Panc1 (cell line): ENCODE measurements at regions not wholly inside any gene's neighbourhood (a gene's known extent, or its start where the extent isn't known, plus 50 kb on each side); places are given as distances from the start of the nearest gene placed in this dataset.

Experiments used
- CTCF ChIP-seq: fragments of 450-650 bp; IDR thresholded peaks from 2 replicates; pipeline ENCODE4 v1.5.1; 2017; ENCODE audit warnings: mild to moderate bottlenecking
- SIN3A ChIP-seq: IDR thresholded peaks from 2 replicates; pipeline ENCODE4 v1.6.1; 2012; ENCODE audit warnings: low read depth, mild to moderate bottlenecking, low read length, moderate library complexity, borderline replicate concordance; ENCODE audit not compliant: insufficient read depth

DNA sequence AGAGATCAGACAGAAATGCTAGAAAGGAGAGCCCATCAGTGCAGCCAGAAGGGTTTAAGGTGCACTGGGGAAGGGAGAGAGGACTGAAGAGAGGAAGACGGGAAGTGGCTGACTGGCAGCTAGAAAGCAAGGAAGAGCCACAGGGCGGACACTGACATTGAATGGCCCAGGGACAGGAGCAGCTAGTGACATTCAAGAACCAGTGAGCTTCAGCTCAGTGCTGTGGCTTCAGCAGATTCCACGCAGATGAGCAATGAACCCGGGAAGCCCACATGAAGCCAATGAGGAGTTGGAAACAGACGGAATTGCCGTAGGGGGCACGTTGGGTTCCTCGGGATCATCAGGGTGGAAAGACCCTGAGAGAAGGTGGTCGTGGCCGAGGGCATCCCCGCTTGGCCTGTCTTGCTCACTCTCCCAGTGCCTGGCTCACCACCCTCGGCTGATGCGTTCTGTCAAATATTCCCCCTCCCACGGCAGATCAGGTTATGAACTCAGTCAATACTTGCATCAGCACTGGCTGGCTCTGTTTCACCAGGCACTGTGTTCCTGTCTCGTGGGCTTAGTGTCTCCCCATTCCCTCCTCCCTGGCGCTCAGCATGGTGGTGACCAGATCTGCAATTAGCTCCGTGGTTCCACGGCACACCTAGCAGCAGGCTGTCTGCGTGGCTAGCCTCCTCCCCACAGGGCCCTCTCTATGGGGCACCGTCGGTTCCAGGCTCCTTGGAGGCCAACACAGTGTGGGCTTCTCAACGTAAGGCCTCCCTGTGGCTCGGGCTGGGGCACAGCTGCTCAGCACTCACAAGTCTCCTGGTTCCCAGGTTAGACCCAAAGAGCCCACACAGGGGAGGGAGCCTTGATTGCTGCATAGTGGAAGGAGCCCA lies 145.5 kb downstream of the TRIM29 start:
- TF ChIP-seq SIN3A (no peak), CTCF (no peak)
